VCaP (cell line): ENCODE measurements at regions not wholly inside any gene's neighbourhood (a gene's known extent, or its start where the extent isn't known, plus 50 kb on each side); places are given as distances from the start of the nearest gene placed in this dataset.

Experiments used
- H3K27ac ChIP-seq: fragments of 450-650 bp; 2 replicates; pipeline ENCODE4 v1.5.1; 2017
- CTCF ChIP-seq: fragments of 450-650 bp; conservative IDR thresholded peaks from 2 replicates; pipeline ENCODE4 v1.5.1; 2017; ENCODE audit warnings: mild to moderate bottlenecking, moderate library complexity

DNA sequence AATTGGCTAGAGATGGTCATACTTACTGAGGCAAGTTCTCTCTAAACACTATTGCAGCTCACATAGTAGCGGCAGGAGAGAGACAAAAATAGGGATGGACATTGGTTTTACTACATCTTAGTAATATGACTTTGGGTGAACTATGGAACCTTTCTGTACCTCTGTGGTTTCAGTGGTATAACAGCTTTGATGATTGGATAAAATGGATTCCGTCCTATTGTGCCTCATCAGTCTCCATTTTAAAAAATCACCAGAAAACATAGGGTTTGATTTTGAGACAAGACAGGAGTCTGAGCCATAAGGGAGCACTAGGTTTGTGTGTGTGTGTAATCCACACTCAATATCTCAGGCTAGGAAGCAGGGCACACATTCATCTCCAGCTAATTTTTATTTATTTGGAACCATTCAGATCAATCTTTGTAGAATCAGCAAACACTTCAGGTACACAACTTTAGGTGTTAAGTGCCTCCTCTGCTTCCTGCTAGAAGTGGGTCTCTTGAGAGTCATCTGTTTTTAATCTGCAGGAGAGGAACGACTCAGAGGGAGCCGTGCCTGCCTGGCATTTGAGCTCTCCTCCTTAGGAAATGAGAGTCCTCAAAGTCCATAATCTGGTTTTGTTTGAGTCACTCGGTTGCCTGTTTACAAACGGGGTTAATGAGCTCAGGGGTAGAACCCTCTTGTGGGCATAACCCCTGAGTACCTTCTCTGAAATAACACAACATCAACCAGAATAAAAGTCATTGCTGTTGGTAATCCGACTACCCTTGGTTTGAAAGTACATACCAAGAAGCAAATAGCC, 238.5 kb upstream of the BOD1L1 start:
- no peak for TF ChIP-seq CTCF
- H3K27ac ChIP-seq: no peak overlapping the region

GRCh38 chr4:13866881-13867280, 239.4 kb upstream of the BOD1L1 start:
- TF ChIP-seq CTCF: no peak
- no peak overlapping the region for H3K27ac ChIP-seq

DNA sequence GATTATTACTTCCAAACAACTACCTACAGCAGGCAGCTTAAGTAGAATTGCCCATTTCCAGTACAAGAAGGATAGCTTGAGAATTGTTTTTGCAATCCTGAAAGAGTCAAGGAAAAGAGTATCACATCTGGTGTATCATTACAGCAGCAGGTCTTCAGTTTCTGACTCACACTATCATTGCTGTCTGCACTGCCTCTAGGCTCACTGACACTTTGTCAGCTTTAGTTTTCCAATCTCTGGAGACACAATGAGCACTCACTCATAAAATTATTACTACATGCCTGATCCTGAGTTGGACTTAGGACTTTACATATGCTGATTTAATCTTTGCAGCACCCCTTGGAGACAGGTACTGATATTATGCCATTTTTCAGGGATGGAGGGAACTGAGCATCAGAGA, 244.6 kb upstream of the BOD1L1 start:
- no peak overlapping the region for H3K27ac ChIP-seq
- TF ChIP-seq CTCF: no peak

GRCh38 chr4:13872955-13873354, 245.4 kb upstream of the BOD1L1 start:
- H3K27ac ChIP-seq: no peak overlapping the region

GRCh38 chr4:13875181-13875580, 247.7 kb upstream of the BOD1L1 start:
- H3K27ac ChIP-seq: no peak overlapping the region
- TF ChIP-seq CTCF: no peak

More at GRCh38 chr4:13872955-13873354, 245.4 kb upstream of the BOD1L1 start:
- TF ChIP-seq CTCF: no peak

- no peak for TF ChIP-seq CTCF
Observed at GRCh38 chr4:13876131-13876530, 248.6 kb upstream of the BOD1L1 start.

GRCh38 chr4:13876940-13877339, 249.4 kb upstream of the BOD1L1 start:
- TF ChIP-seq CTCF: no peak
- H3K27ac ChIP-seq: no peak overlapping the region

More at GRCh38 chr4:13876131-13876530, 248.6 kb upstream of the BOD1L1 start:
- no peak overlapping the region for H3K27ac ChIP-seq
